Endodermal cell (in vitro differentiated cells): ENCODE measurements at regions not wholly inside any gene's neighbourhood (a gene's known extent, or its start where the extent isn't known, plus 50 kb on each side); places are given as distances from the start of the nearest gene placed in this dataset.
"Not testable (repeated sequence)": the region's sequence is repeated elsewhere in the genome, so short reads cannot be mapped to it uniquely, and the experiment has no call there.

Experiments
- DNase-seq: peaks from one replicate; pipeline ENCODE4 v3.0.0-alpha.2; 2017
- H3K27ac ChIP-seq: 2 replicates; pipeline ENCODE4 v1.5.1; 2013; ENCODE audit warnings: mild to moderate bottlenecking, low read depth, low read length, moderate library complexity
- H3K27me3 ChIP-seq: 2 replicates; pipeline ENCODE4 v1.6.1; 2013; ENCODE audit warnings: mild to moderate bottlenecking, low read length, moderate library complexity; ENCODE audit not compliant: insufficient read depth, control insufficient read depth, poor library complexity, severe bottlenecking
- H3K36me3 ChIP-seq: 2 replicates; pipeline ENCODE4 v1.7.0; 2013; ENCODE audit warnings: mild to moderate bottlenecking, low read length, moderate library complexity; ENCODE audit not compliant: control insufficient read depth, insufficient read depth
- H3K4me1 ChIP-seq: one replicate; pipeline ENCODE4 v1.7.0; 2013; ENCODE audit warnings: low read length; ENCODE audit not compliant: control insufficient read depth, insufficient read depth
- H3K4me3 ChIP-seq: 2 replicates; pipeline ENCODE4 v1.5.1; 2013; ENCODE audit warnings: mild to moderate bottlenecking, low read length, moderate library complexity
- H3K9ac ChIP-seq: 2 replicates; pipeline ENCODE4 v1.6.1; 2013; ENCODE audit warnings: mild to moderate bottlenecking, low read length, moderate library complexity; ENCODE audit not compliant: poor library complexity, severe bottlenecking; ENCODE audit errors: extremely low read depth
- H3K9me3 ChIP-seq: 2 replicates; pipeline ENCODE4 v1.6.1; 2013; ENCODE audit warnings: mild to moderate bottlenecking, low read length, moderate library complexity; ENCODE audit not compliant: control insufficient read depth
- H3K27ac Mint-ChIP-seq: 2 replicates; pipeline ENCODE4 v1.8.0; 2020; ENCODE audit warnings: mixed read lengths
- H3K27me3 Mint-ChIP-seq: 2 replicates; pipeline ENCODE4 v1.8.0; 2021; ENCODE audit warnings: mild to moderate bottlenecking, mixed read lengths; ENCODE audit not compliant: insufficient read depth
- H3K36me3 Mint-ChIP-seq: 2 replicates; pipeline ENCODE4 v1.8.0; 2020; ENCODE audit warnings: low read depth, mixed read lengths
- H3K4me1 Mint-ChIP-seq: 2 replicates; pipeline ENCODE4 v1.8.0; 2020; ENCODE audit warnings: mixed read lengths
- H3K4me3 Mint-ChIP-seq: 2 replicates; pipeline ENCODE4 v1.8.0; 2020; ENCODE audit warnings: mild to moderate bottlenecking, moderate library complexity, mixed read lengths
- H3K9me3 Mint-ChIP-seq: 2 replicates; pipeline ENCODE4 v1.8.0; 2020; ENCODE audit warnings: mild to moderate bottlenecking, mixed read lengths
- CTCF ChIP-seq: fragments of 200-600 bp; sonication (generic); conservative IDR thresholded peaks from 2 replicates; pipeline ENCODE4 v1.5.0; 2021; ENCODE audit warnings: antibody characterized with exemption, mild to moderate bottlenecking
- WGBS, 2 experiments: methylation state at CpG; one replicate each; pipeline versions ENCODE4 v1.1.5 to v1.1.7; 2013; ENCODE audit warnings: missing lambda C conversion rate in 2 of 2, mixed read lengths in 1 of 2; ENCODE audit not compliant: insufficient coverage in 1 of 2, insufficient read length in 1 of 2; 5-methylcytosine and 5-hydroxymethylcytosine counted together

- Mint-ChIP-seq H3K27me3 (no peaks in the 10 kb centered on the region), H3K4me1 (no peaks in the 10 kb centered on the region), H3K27ac (no peak overlapping the region), H3K9me3 (peaks cover 97% of the 10 kb centered on the region), H3K36me3 (no peaks in the 10 kb centered on the region), H3K4me3 (no peak overlapping the region)
- Histone ChIP-seq H3K27ac (no peak overlapping the region), H3K4me1 (no peaks in the 10 kb centered on the region), H3K36me3 (no peaks in the 10 kb centered on the region), H3K9ac (no peak overlapping the region), H3K9me3 (peaks cover 96% of the 10 kb centered on the region), H3K4me3 (no peak overlapping the region), H3K27me3 (no peaks in the 10 kb centered on the region)
- TF ChIP-seq CTCF: no peak
- WGBS, 2 experiments: 32 to 37% methylated on average over 3 of the region's 3 CpGs
- no peak for DNase-seq
These were observed 851.8 kb downstream of the TMEM121 start for GRCh38 chr14:106378191-106378590.

- H3K27me3 Mint-ChIP-seq: no peaks in the 10 kb centered on the region
- no peak overlapping the region for H3K27ac Mint-ChIP-seq
- no peaks in the 10 kb centered on the region for H3K4me1 Mint-ChIP-seq
- TF ChIP-seq CTCF: no peak
- H3K4me3 Mint-ChIP-seq: no peak overlapping the region
- H3K9me3 Mint-ChIP-seq: peaks cover 96% of the 10 kb centered on the region
- H3K36me3 Mint-ChIP-seq: no peaks in the 10 kb centered on the region
- WGBS, 2 experiments: 50% methylated on average over 1 of the region's 2 CpGs; no CpG with 5 or more reads in 1 of the 2 experiments
- no peak overlapping the region for H3K9ac ChIP-seq
- no peak overlapping the region for H3K27ac ChIP-seq
- no peaks in the 10 kb centered on the region for H3K27me3 ChIP-seq
- H3K4me1 ChIP-seq: no peaks in the 10 kb centered on the region
- no peak overlapping the region for H3K4me3 ChIP-seq
- peaks cover 91% of the 10 kb centered on the region for H3K9me3 ChIP-seq
- DNase-seq: no peak
- H3K36me3 ChIP-seq: no peaks in the 10 kb centered on the region
These were observed 854.4 kb downstream of the TMEM121 start for GRCh38 chr14:106380740-106381139.

DNA sequence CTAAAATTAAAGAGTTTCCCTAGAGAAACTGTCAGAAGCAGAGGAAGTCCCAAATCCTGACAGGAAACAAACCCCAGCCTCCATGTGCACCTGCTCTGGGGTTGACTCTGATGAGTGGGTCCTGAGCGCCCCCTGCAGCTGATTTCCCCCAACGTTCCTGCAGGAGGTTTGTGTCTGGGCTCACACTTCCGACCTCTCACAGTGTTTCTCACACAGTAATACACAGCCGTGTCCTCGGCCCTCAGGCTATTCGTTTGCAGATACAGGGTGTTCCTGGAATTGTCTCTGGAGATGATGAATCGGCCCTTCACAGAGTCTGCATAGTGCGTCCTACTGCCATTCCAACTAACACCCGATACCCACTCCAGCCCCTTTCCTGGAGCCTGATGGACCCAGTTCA lies 862.8 kb downstream of the TMEM121 start:
- H3K27ac Mint-ChIP-seq, H3K36me3 ChIP-seq, H3K4me3 Mint-ChIP-seq, H3K4me1 Mint-ChIP-seq, DNase-seq, H3K27me3 Mint-ChIP-seq, H3K36me3 Mint-ChIP-seq, H3K4me1 ChIP-seq, H3K27me3 ChIP-seq, H3K4me3 ChIP-seq, H3K27ac ChIP-seq, H3K9ac ChIP-seq: not testable (repeated sequence)
- 78 to 80% methylated on average over 5 to 9 of the region's 9 CpGs for WGBS, 2 experiments
- H3K9me3 ChIP-seq: peaks cover 72% of the 10 kb centered on the region
- H3K9me3 Mint-ChIP-seq: peaks cover 94% of the 10 kb centered on the region

- Histone ChIP-seq H3K27me3 (no peaks in the 10 kb centered on the region), H3K9me3 (peaks cover 77% of the 10 kb centered on the region), H3K36me3 (no peaks in the 10 kb centered on the region), H3K9ac (no peak overlapping the region), H3K27ac (no peak overlapping the region), H3K4me3 (no peak overlapping the region), H3K4me1 (no peaks in the 10 kb centered on the region)
- no peaks in the 10 kb centered on the region for H3K36me3 Mint-ChIP-seq
- H3K27me3 Mint-ChIP-seq: no peaks in the 10 kb centered on the region
- no peaks in the 10 kb centered on the region for H3K4me1 Mint-ChIP-seq
- peaks cover 94% of the 10 kb centered on the region for H3K9me3 Mint-ChIP-seq
- H3K27ac Mint-ChIP-seq: no peak overlapping the region
- no peak overlapping the region for H3K4me3 Mint-ChIP-seq
- no peak for DNase-seq
- 79 to 84% methylated on average over 4 to 6 of the region's 6 CpGs for WGBS, 2 experiments
- TF ChIP-seq CTCF: no peak
These were observed 864.0 kb downstream of the TMEM121 start for GRCh38 chr14:106390401-106390800.
